H1 (cell line): ENCODE measurements at regions not wholly inside any gene's neighbourhood (a gene's known extent, or its start where the extent isn't known, plus 50 kb on each side); places are given as distances from the start of the nearest gene placed in this dataset.

Experiments
- CREB1 ChIP-seq: IDR thresholded peaks from 2 replicates; pipeline ENCODE4 v1.6.1; 2012; ENCODE audit warnings: inconsistent platforms
- TF ChIP-seq, protein P1 (sequence below): IDR thresholded peaks from 2 replicates; pipeline ENCODE4 v1.6.1; 2012; ENCODE audit warnings: low read length, inconsistent platforms

DNA sequence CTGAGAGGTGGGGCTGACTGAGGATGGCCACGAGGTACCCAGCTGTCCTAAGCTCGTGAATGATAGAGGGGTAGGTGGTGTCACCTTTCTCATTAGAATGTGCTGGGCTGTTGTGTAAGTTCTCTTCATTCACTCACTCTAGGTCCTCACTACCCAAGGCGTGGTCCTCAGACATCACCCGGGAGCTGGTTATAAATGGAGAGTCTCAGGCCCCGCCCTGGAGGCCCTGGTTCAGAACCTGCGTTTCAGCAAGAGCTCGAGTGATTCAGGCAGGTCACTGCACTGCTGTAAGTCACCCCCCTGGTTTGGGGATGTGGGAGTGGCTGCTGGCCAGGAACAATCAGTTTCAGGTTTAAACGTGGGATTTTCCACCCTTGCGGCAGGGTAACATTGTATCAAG is 139.8 kb downstream of the FOXL1 start (continued):
- TF ChIP-seq, protein P1, sequence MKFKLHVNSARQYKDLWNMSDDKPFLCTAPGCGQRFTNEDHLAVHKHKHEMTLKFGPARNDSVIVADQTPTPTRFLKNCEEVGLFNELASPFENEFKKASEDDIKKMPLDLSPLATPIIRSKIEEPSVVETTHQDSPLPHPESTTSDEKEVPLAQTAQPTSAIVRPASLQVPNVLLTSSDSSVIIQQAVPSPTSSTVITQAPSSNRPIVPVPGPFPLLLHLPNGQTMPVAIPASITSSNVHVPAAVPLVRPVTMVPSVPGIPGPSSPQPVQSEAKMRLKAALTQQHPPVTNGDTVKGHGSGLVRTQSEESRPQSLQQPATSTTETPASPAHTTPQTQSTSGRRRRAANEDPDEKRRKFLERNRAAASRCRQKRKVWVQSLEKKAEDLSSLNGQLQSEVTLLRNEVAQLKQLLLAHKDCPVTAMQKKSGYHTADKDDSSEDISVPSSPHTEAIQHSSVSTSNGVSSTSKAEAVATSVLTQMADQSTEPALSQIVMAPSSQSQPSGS = no peak
- no peak for TF ChIP-seq CREB1
